NCI-H524 treated with DMSO at 0.1 percent for 48 hours (cell line): ENCODE measurements at regions not wholly inside any gene's neighbourhood (a gene's known extent, or its start where the extent isn't known, plus 50 kb on each side); places are given as distances from the start of the nearest gene placed in this dataset.

Source experiments
- DNase-seq: peaks from one replicate; lab custom pipeline; 2025; lab: John Stamatoyannopoulos, UW

- DNase-seq = no peak
These were observed 323.6 kb downstream of the AASDHPPT start for GRCh38 chr11:106400949-106401570.

- no peak for DNase-seq
These were observed 326.3 kb downstream of the AASDHPPT start for GRCh38 chr11:106403751-106404150.

GRCh38 chr11:106409222-106409621 is 331.8 kb downstream of the AASDHPPT start:
- DNase-seq = no peak

GRCh38 chr11:106409671-106410070 is 332.2 kb downstream of the AASDHPPT start:
- DNase-seq = no peak

- no peak for DNase-seq
These were observed 333.4 kb downstream of the AASDHPPT start for GRCh38 chr11:106410902-106411301.

- no peak for DNase-seq
These were observed 335.8 kb downstream of the AASDHPPT start for GRCh38 chr11:106413222-106413621.

GRCh38 chr11:106415510-106415909 is 338.0 kb downstream of the AASDHPPT start:
- DNase-seq = no peak

GRCh38 chr11:106418791-106419190 is 341.3 kb downstream of the AASDHPPT start:
- peak; percentile 36 for DNase-seq

GRCh38 chr11:106420048-106420665 is 342.7 kb downstream of the AASDHPPT start:
- DNase-seq = no peak

GRCh38 chr11:106420686-106421085 is 343.2 kb downstream of the AASDHPPT start:
- no peak for DNase-seq

GRCh38 chr11:106421676-106422292 is 344.3 kb downstream of the AASDHPPT start:
- peak; percentile 79 for DNase-seq

- no peak for DNase-seq
These were observed 345.1 kb downstream of the AASDHPPT start for GRCh38 chr11:106422583-106422982.

- DNase-seq = no peak
These were observed 346.6 kb downstream of the AASDHPPT start for GRCh38 chr11:106424111-106424510.

GRCh38 chr11:106425819-106426218 is 348.4 kb downstream of the AASDHPPT start:
- DNase-seq = no peak

GRCh38 chr11:106426696-106427095 is 349.2 kb downstream of the AASDHPPT start:
- no peak for DNase-seq

- no peak for DNase-seq
These were observed 350.3 kb downstream of the AASDHPPT start for GRCh38 chr11:106427736-106428135.

GRCh38 chr11:106442032-106442431 is 364.6 kb downstream of the AASDHPPT start:
- no peak for DNase-seq

GRCh38 chr11:106446302-106446701 is 368.8 kb downstream of the AASDHPPT start:
- DNase-seq = no peak

GRCh38 chr11:106446955-106447354 is 369.5 kb downstream of the AASDHPPT start:
- DNase-seq = no peak

- DNase-seq = no peak
These were observed 370.2 kb downstream of the AASDHPPT start for GRCh38 chr11:106447631-106448191.

- no peak for DNase-seq
These were observed 372.3 kb downstream of the AASDHPPT start for GRCh38 chr11:106449763-106450162.

- DNase-seq = no peak
These were observed 373.9 kb downstream of the AASDHPPT start for GRCh38 chr11:106451228-106451922.

- DNase-seq = no peak
These were observed 379.2 kb downstream of the AASDHPPT start for GRCh38 chr11:106456647-106457046.
